ENCODE measurements at regions not wholly inside any gene's neighbourhood (a gene's known extent, or its start where the extent isn't known, plus 50 kb on each side); places are given as distances from the start of the nearest gene placed in this dataset.

DNA sequence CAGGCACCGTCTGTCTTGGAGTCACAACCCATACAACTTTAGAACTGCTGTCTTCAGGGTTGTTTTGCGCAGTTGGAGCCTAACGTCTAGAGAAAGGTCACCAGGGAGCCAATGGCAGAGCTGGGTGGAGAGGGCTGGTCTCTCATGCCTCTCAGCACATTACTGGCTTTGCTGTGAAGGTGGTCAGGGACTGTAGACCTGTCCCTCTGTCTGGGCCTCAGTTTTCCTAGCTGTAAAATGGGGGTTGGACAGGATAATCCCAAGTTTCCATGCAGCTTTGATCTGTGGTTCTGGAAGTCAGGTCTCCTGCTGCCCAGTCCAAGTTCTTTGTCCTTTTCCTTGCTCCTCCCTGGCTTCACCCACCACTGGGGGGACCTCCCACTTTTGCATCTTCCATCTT lies 52.2 kb upstream of the EPB41L1 start:
- Histone ChIP-seq H3K9me3 (ENCODE audit: control extremely low read depth in 1 of 3, control insufficient read depth in 2 of 3, insufficient read depth in 1 of 3, low read length in 2 of 3) (no peaks in the 10 kb centered on the region), H4K20me1 (ENCODE audit: control insufficient read depth, insufficient read depth, low read length, poor library complexity, severe bottlenecking) (no peaks in the 10 kb centered on the region), H3K79me2 (ENCODE audit: control insufficient read depth, insufficient read depth, low read length) (no peaks in the 10 kb centered on the region), H3K4me2 (replicated peaks; ENCODE audit: low read depth, low read length, poor library complexity, severe bottlenecking) (no peak overlapping the region), H3K4me3 (ENCODE audit: control extremely low read depth in 1 of 5, extremely low read depth in 1 of 5, insufficient read depth in 1 of 5, low read depth in 2 of 5, low read length in 4 of 5) (no peak overlapping the region), H3K9ac (ENCODE audit: low read length) (no peak overlapping the region), H3K4me1 (ENCODE audit: control insufficient read depth in 2 of 2, insufficient read depth in 2 of 2, low read length in 2 of 2) (peaks cover 15 to 19% of the 10 kb centered on the region in 2 donors), H3K27ac (ENCODE audit: low read length in 2 of 2) (no peak overlapping the region), H2AFZ (ENCODE audit: insufficient read depth, low read depth, low read length, poor library complexity, severe bottlenecking) (no peak overlapping the region), H3K36me3 (replicated peaks in 1 of 2; ENCODE audit: control extremely low read depth in 1 of 2, control insufficient read depth in 1 of 2, extremely low read depth in 1 of 2, insufficient read depth in 2 of 2, low read length in 1 of 2) (no peaks in the 10 kb centered on the region), H3K27me3 (replicated peaks in 1 of 4; ENCODE audit: control extremely low read depth in 1 of 4, control insufficient read depth in 3 of 4, insufficient read depth in 4 of 4, low read length in 3 of 4) (no peaks in the 10 kb centered on the region)
- H3K27ac Mint-ChIP-seq: no peak overlapping the region
- ChIA-PET POLR2A (no interaction called here), CTCF (interaction anchor here (1.1 to 1.5 kb wide), 2 partner anchors 13 to 38 kb away, joined by 3 read pairs; no protein-coding TSS in a partner anchor)
- H3K4me1 Mint-ChIP-seq: peaks cover 20% of the 10 kb centered on the region
- no peak overlapping the region for H3K4me3 Mint-ChIP-seq
- ATAC-seq (ENCODE audit: low read depth) (no peak), DNase-seq (no peak)
- TF ChIP-seq EZH2 (IDR thresholded peaks at IDR 0.05; ENCODE audit: borderline replicate concordance, insufficient read depth, low read depth, low read length, poor library complexity, severe bottlenecking) (no peak), CTCF (IDR thresholded peaks at IDR 0.05) (no peak)
- H3K27me3 Mint-ChIP-seq: no peaks in the 10 kb centered on the region
- WGBS (ENCODE audit: insufficient coverage): 95% methylated on average over 2 of the region's 3 CpGs
- peaks cover 2% of the 10 kb centered on the region for H3K9me3 Mint-ChIP-seq (ENCODE audit: insufficient read depth)
- intact Hi-C loops (cut with micrococcal nuclease): no loop called here

- ChIA-PET CTCF (interaction anchor here (1.1 to 1.5 kb wide), 2 partner anchors 12 to 39 kb away, joined by 3 read pairs; no protein-coding TSS in a partner anchor), POLR2A (no interaction called here)
- Histone ChIP-seq H3K36me3 (replicated peaks in 1 of 2; ENCODE audit: control extremely low read depth in 1 of 2, control insufficient read depth in 1 of 2, extremely low read depth in 1 of 2, insufficient read depth in 2 of 2, low read length in 1 of 2) (no peaks in the 10 kb centered on the region), H3K4me1 (ENCODE audit: control insufficient read depth in 2 of 2, insufficient read depth in 2 of 2, low read length in 2 of 2) (peaks cover 8 to 12% of the 10 kb centered on the region in 2 donors), H4K20me1 (ENCODE audit: control insufficient read depth, insufficient read depth, low read length, poor library complexity, severe bottlenecking) (no peaks in the 10 kb centered on the region), H3K9me3 (ENCODE audit: control extremely low read depth in 1 of 3, control insufficient read depth in 2 of 3, insufficient read depth in 1 of 3, low read length in 2 of 3) (no peaks in the 10 kb centered on the region), H3K4me3 (ENCODE audit: control extremely low read depth in 1 of 5, extremely low read depth in 1 of 5, insufficient read depth in 1 of 5, low read depth in 2 of 5, low read length in 4 of 5) (no peak overlapping the region), H3K4me2 (replicated peaks; ENCODE audit: low read depth, low read length, poor library complexity, severe bottlenecking) (no peak overlapping the region), H3K79me2 (ENCODE audit: control insufficient read depth, insufficient read depth, low read length) (no peaks in the 10 kb centered on the region), H2AFZ (ENCODE audit: insufficient read depth, low read depth, low read length, poor library complexity, severe bottlenecking) (no peak overlapping the region), H3K27ac (ENCODE audit: low read length in 2 of 2) (no peak overlapping the region), H3K27me3 (replicated peaks in 1 of 4; ENCODE audit: control extremely low read depth in 1 of 4, control insufficient read depth in 3 of 4, insufficient read depth in 4 of 4, low read length in 3 of 4) (no peaks in the 10 kb centered on the region), H3K9ac (ENCODE audit: low read length) (no peak overlapping the region)
- intact Hi-C loops (cut with micrococcal nuclease): no loop called here
- no peak overlapping the region for H3K27ac Mint-ChIP-seq
- 94% methylated on average over 2 of the region's 4 CpGs for WGBS (ENCODE audit: insufficient coverage)
- no peaks in the 10 kb centered on the region for H3K27me3 Mint-ChIP-seq
- no peak for DNase-seq
- H3K4me1 Mint-ChIP-seq: peaks cover 13% of the 10 kb centered on the region
- ATAC-seq (ENCODE audit: low read depth): no peak
- H3K9me3 Mint-ChIP-seq (ENCODE audit: insufficient read depth): peaks cover 2% of the 10 kb centered on the region
- TF ChIP-seq EZH2 (IDR thresholded peaks at IDR 0.05; ENCODE audit: borderline replicate concordance, insufficient read depth, low read depth, low read length, poor library complexity, severe bottlenecking) (no peak), CTCF (IDR thresholded peaks at IDR 0.05) (no peak)
- H3K4me3 Mint-ChIP-seq: no peak overlapping the region
These were observed 51.5 kb upstream of the EPB41L1 start for GRCh38 chr20:36102809-36103596.
